ENCODE measurements at regions not wholly inside any gene's neighbourhood (a gene's known extent, or its start where the extent isn't known, plus 50 kb on each side); places are given as distances from the start of the nearest gene placed in this dataset.

DNA sequence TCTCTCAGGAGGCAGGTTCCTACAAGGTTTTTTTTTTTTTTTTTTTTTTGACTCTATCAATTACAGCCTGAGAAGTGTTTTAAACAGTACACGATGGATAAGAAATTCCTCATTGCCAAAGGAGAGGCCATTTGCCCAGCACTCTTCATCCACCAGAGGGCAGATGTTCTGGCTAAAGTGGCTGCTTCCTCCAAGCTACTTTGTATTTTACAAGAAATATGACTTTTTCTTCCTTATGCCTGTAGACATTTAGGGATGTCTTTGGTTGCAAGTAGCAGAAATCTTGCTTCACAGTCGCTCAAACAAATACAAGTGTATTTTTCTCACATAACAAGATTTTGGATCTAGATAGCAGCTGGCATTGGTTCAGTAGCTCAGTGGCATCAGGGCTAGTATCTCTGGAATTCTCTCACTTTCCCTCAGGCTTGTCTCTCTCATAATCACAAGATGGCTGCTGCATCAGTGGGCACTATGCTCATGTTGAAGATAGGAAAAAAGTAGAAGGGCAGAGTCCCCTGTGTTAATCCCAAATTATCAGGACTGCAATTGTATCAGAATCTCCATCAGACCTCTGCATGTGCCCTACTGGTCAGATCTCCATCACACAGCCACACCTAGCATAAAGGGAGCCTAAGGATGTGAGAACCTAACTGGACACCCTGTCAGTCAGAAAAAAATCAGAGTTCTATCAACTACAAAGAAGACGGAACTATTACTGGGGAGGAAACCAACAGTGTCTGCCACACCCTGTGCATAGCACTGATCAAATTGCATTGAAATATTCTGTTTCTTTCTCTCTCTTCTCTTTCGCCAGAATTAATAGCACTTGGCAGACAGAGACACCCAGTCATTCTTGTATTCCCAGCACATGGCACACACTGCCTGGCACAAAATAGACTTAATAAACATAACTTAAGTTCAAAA, 138.9 kb upstream of the COL8A1 start:
- no peak for TF ChIP-seq EZH2 (IDR thresholded peaks at IDR 0.05; ENCODE audit: borderline replicate concordance, low read depth, low read length, poor library complexity, severe bottlenecking)
- TF ChIP-seq, protein P1, sequence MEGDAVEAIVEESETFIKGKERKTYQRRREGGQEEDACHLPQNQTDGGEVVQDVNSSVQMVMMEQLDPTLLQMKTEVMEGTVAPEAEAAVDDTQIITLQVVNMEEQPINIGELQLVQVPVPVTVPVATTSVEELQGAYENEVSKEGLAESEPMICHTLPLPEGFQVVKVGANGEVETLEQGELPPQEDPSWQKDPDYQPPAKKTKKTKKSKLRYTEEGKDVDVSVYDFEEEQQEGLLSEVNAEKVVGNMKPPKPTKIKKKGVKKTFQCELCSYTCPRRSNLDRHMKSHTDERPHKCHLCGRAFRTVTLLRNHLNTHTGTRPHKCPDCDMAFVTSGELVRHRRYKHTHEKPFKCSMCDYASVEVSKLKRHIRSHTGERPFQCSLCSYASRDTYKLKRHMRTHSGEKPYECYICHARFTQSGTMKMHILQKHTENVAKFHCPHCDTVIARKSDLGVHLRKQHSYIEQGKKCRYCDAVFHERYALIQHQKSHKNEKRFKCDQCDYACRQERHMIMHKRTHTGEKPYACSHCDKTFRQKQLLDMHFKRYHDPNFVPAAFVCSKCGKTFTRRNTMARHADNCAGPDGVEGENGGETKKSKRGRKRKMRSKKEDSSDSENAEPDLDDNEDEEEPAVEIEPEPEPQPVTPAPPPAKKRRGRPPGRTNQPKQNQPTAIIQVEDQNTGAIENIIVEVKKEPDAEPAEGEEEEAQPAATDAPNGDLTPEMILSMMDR (conservative IDR thresholded peaks at IDR 0.05; ENCODE audit: low read depth, low read length): peak; percentile 81
